Suppressor macrophage treated with lipopolysaccharide for 4 hours (primary cell): ENCODE measurements at regions not wholly inside any gene's neighbourhood (a gene's known extent, or its start where the extent isn't known, plus 50 kb on each side); places are given as distances from the start of the nearest gene placed in this dataset.

Experiments
- DNase-seq: peaks from one replicate; pipeline ENCODE4 v3.0.0-alpha.2; 2020

GRCh38 chr22:27019827-27020226, 362.4 kb downstream of the MIAT start:
- no peak for DNase-seq

DNA sequence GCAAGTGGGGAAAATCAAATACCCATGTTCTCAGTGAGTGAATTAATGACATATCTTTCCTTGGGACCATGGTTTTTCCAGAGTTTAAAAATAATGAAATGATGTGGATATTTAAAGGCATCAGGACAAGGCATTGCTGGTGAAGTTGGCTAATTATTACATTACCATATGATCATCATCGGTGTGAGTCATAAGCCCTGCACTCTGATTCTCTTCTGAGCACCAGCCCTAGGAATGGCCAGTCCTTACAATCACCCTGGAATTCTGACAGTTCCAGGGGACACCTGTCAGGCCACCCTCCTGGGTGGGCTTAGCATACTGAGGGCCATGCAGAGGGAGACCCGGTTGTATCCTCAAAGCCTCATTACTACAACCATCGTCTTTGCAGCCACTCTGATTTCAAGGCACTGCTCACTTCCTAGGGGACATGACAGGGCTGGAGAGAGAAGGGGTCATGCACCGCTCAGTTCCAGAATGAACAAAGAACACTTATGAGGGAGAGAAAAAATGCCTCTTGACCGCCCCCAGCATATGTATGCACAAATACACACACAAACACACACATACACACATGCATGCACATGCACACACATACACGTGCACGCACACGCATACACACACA, 365.0 kb downstream of the MIAT start:
- DNase-seq: no peak

DNA sequence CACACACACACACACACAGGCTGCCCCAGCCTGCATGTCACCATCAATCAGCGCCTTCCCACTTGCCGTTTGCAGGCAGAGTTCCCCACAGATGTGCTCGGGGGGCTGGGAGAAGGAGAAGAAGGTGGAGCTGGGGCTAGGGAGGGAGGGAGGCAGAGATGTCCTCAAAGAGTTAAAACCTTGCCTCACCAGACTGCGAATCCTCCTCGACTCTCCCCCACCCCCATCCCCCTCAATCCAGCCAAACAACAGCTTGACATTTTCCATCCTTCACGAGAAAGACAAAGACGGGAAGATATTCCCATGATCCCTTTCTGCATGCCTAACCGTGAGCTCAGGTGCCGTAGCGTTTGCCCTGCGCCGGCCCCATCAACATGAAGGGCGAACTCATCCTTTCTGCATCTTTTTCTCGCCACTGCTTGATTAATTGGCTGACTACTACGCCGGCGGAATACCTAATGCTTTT, 365.5 kb downstream of the MIAT start:
- DNase-seq: no peak

GRCh38 chr22:27023591-27023990, 366.2 kb downstream of the MIAT start:
- no peak for DNase-seq

- DNase-seq: no peak
These were observed 367.6 kb downstream of the MIAT start for GRCh38 chr22:27024982-27025381.

DNA sequence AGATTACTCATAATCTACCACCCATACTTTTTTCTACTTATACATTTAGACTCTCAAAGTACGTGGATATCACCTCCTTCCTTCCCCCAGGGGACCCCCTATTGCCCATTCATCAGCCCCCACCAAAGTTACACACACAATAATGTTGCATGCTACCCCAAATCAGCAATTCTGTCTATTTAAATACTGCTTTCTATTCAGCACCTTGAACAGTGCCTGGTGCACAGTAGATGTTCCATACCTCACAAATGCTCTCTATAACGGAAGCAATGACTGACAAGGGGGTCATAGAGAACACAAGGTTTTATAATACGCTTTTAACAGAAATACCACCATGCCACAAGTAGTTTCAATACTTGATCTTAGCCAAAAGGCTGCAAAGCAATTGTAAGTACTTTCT, 370.7 kb downstream of the MIAT start:
- DNase-seq: no peak

DNA sequence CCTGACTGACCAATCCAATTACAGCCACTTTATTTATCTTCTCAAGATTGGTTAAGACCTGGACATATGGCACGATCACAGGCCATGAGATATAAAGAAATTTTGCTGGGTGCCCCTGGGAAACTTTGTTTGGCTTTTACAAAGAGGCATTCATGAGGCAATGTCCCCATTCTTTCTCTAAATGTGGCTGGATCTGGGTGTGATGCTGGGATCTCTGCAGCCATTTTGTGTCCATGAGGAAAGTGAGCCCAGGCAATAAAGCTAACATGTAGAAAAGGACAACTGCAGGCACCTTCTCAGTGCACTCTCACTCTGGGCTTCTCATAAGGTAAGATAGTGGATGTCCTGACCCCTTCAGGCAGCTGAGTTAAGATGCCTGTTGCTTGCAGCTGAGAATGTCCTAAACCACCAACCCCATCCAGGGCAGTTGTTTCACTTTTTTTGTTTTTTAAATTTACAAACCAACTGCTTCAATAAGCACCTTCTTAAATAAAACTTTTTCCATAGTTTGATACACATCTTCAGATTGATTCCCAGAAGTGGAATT, 372.3 kb downstream of the MIAT start:
- DNase-seq: no peak

DNA sequence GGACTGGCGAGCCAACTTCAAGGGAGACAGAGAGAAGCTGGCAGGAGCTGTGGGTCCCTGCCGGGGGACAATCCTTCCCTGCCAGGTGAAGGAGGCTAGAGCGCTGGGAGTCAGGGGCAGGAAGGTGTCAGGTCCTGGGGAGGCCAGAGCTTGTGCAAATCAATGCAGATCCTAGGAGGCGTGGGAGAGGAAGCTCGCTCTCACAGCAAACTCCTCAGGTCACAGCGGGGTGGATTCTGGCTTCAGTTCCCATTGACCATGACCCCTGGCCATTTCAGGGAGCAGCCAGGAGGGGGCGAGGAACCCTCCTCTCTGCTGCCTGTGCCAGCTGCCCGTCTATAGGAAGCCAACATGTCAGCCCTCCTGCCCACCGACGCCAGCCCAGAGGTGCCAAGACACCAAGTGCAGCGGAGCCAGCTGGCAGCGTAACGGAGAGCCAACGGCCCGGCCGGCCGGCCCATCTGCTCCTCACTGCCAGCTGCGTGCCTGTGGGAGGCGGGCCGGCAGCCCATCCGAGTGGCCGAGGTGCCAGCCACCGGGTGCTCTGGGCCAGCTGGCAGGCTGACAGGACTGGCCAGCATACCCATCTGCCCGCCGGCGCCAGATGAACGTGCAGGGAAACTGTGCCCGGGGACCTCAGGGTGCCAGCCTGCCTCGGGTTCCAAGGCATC, 374.8 kb downstream of the MIAT start:
- DNase-seq: peak; percentile 11

DNA sequence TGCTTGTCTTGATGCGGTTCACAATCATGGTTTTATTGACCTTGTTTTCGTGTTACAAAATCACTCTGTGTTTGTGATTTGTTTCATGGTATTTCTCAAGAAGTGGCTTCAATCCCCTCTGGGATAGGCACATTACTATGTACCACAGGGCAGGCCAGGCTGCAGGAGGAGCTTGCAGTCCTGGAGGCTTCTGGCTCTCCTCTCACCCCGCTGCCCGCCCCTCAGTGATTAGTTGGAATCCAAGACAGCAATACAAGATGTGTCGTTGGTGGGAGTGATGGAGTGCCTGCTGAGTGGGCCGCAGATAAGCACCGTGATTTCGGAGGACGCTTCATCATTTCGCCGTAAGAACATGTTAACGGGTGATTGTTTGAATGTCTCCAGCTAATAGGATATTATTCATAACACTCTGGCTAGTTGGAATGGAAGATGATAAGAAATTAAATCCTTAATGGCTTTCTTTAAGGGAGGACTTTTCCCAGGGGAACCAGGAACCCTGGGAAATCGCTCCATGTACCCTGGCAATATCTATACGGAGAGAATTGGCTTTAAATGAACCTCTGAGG, 384.4 kb downstream of the MIAT start:
- DNase-seq: no peak

- no peak for DNase-seq
These were observed 385.9 kb downstream of the MIAT start for GRCh38 chr22:27043262-27043661.

DNA sequence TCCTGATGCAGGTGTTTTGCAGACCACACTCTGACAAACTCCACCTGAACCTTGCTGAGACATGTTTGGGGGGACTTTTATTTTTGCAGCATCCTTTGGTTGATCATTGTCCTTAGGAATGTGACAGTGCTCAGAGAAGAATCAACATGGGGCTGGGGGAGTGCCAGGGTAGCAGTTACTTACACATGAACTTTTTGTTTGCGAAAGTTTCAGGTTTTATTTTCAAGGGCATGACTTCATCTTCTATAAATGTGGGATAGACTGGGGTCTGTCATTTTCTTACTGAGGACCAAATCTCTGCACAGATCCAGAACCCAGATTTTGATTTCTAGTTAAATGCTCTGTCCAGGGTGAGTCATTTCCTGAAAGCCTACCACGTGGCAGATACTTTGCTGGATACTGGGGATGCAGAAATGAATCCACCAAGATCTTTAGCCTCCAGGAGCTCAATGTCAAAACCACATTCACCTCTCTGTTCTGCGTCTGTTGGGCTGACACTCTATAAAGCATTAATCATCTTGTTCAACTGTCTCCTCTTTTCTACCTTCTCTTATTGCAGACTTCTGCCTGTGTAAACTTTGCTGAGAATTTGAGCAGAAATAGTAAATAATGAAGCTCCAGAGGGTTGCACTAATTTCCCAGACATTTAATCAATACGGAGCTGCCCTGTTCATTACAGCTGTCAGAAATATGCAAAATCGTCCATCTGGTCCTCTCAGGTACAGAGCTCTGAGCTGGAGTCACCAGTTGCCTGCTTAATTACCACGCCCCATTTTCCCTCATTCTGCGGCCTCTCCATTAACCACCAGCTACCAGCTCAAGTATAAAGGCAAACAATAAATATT, 387.9 kb downstream of the MIAT start:
- peak; percentile 7 for DNase-seq

- DNase-seq: no peak
These were observed 388.7 kb downstream of the MIAT start for GRCh38 chr22:27046086-27046485.

DNA sequence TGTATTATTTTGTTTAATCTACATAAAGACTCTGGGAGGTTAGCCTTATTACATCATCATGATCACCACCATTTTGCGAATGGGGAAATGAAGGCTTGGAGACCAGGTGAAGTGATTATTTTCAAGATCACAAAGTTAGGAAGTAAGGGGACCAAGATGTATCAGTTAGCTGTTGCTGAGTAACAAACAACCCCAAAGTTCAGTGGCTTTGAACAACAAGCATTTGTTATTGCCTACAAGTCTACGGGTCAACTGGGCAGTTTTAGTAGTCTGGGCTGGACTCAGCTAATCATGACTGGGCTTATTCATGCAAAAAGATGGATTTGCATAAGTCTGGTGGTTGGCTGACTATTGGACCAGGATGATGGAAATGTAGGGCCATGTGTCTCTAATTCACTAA, 389.2 kb downstream of the MIAT start:
- no peak for DNase-seq

DNA sequence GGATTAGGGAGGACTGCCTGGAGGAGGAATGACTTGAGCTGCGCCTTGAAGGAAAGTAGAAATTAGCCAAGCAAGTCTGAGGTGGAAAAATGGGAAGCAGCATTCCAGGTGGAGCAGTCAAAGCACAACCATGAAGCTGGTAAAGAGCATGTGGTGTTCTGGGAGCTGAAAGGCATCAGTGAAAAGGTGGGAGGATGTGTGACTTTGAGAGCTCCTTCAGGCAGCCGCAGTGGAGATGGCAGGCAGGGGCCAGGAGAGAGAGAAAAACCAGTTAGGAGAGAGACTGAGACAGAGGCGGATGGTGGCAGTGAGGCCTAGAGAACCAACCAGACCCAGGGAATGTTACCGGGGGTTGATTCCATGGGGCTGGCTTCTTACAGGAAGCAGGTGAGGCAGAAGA, 393.4 kb downstream of the MIAT start:
- DNase-seq: no peak

GRCh38 chr22:27051407-27051806, 394.0 kb downstream of the MIAT start:
- no peak for DNase-seq

DNA sequence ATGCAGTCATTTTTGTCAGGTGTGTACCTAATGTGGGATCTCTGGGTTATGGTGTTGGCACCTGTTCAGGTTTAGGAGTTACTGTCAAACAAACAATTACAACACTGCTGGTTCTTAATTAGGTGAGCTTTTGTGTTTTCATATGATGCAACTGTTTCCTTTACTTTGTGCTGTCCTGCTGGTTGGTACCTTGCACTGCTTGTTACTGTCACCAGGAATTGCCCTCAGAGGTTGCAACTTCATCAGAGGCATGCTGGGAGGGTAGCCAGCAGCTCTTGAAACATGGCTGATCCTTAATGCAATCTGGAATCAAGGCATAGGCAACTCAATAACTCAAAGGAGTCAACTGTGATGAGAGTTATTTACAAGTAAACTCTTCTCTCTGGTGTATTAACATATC, 400.3 kb downstream of the MIAT start:
- DNase-seq: no peak

DNA sequence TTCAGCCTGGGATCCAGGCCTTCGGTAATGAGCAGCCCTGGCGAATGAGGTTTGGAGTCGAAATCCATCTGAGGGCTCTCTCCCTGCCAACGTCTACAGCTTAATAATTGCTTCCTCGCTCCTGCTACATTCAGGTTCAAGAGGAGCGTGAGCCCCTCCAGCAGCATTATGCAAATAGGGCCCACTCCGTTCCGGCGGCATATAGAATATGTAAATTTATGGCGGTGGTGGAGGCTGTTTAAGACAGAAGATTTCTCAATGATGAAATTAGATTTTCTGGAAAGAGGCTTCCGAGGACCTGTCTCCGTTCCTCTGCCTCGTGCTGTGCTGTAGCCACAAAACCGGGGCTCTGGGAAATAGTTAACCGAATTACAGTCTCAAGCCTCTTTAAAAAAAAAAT, 402.8 kb downstream of the MIAT start:
- no peak for DNase-seq

GRCh38 chr22:27062910-27063309, 405.5 kb downstream of the MIAT start:
- no peak for DNase-seq

DNA sequence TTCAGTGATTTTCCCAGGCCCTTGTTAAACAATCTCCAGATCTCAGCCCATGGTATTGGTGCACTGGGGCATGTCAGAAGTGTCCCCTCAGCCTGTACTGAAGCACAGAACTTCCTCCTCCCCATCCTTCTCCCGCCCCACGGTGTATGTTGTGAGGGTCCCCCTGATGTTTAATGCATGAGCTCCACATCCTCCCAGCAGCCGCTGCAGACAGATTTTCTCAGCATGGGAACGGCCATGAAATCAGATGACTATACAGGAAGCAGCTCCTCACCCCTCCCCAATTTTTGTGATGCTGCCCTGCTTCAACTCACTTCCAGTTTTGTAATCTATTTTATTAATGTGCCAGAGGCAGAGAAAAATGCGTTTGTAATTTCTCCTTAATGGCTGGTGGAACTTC, 406.0 kb downstream of the MIAT start:
- peak; percentile 16 for DNase-seq

DNA sequence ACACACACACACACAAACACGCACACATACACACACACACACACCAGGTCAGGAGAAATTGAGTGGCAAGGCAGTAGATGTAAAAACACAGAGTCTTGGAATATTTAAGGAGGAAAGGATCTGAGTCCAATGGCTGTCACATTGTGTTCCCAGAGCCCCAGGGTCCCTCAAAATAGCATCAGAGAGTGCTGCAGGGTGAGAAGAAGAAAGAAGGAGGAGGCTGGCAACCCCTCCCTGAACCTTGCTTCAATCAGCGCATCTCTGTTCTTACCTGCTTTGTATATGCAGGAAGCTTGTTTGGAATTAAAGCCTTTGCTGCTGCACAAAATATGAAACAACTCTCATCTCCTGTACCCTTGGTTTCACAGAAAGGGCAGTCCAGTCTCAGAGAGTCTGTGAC, 406.5 kb downstream of the MIAT start:
- no peak for DNase-seq

GRCh38 chr22:27064386-27064785, 407.0 kb downstream of the MIAT start:
- DNase-seq: no peak

- no peak for DNase-seq
These were observed 407.9 kb downstream of the MIAT start for GRCh38 chr22:27065279-27065678.

DNA sequence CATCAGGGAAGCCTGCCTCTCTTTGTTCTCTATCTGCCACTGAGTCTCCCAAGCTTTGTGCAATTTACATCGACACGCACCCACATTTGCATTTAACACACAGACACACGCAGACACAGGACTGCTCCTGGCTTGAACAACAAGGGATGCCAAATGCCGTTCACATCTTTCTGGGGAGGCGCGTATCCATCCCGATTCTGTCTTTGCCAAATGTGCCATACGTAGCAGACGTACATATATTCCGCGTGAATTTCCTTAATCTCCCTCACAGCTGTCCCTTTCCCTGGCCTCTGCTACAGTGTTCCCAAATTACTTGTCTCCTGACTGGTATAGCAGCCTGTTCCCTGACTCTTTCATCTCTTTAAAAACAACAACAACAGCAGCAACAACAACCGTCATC, 409.5 kb downstream of the MIAT start:
- no peak for DNase-seq
